HL-60/S4 treated with retinoic acid at 250 ng/mL for 4 days and 3 days (cell line): ENCODE measurements at regions not wholly inside any gene's neighbourhood (a gene's known extent, or its start where the extent isn't known, plus 50 kb on each side); places are given as distances from the start of the nearest gene placed in this dataset.
"Not testable (repeated sequence)": the region's sequence is repeated elsewhere in the genome, so short reads cannot be mapped to it uniquely, and the experiment has no call there.

Experiments
- in situ Hi-C: fragments of 300-500 bp; cut with MboI; formaldehyde crosslinking; loops from 2 replicates; pipeline ENCODE4 v1.7.0; 2022; ENCODE audit warnings: low sequenced_read_pairs

DNA sequence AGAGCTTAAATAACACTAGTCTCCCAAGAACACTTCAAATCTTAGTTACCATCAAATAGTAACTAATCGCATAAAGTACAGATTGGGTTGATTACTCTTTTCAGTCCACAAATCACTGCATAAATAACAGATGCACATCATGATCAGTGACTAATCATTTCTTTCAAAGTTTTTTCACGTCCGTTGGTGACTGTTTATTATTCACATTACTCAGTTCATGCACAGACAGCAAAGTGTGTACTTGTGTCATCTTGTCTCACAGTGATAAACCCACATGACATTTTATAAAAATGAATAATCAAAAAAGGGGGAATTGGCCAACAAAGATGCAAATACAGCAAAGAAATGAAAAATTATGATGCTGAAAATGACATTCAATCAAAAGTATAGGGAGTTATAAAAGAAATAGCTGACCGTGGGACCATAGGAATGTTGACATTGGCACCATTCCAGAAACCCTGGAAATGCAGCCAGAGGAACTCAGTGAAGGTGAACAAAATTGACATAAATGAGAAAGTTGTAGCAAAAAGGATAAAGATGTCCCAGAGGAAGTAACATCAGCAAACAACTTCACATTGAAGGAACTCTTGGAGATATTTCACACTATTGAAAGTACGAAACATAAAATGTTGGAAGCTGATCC is 161.5 kb downstream of the SOX3 start:
- in situ Hi-C loops: no loop called here

GRCh38 chrX:140342410-140342809 is 162.5 kb downstream of the SOX3 start:
- in situ Hi-C loops: no loop called here

- in situ Hi-C loops: no loop called here
Observed at GRCh38 chrX:140337263-140337662, 167.6 kb downstream of the SOX3 start.

DNA sequence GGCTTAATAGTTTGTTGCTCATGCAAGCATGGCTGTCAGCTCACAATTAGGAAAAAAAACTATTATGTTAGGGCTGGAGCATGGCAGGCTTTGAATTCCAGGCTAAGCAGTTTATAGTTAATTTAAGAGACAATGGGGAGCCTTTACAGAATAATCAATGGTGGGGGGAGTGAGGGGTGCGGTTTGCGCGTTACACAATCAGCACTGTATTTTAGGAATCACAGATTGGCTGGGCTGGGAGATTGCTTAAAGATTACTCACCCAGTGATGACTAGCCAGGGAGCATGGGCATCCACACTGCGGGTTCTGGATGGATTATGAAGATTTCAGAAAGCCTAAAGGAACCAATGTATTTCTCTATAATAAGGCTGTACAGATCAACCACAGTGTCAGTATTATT is 186.6 kb downstream of the SOX3 start:
- in situ Hi-C loops: no loop called here

GRCh38 chrX:140317462-140317861 is 187.4 kb downstream of the SOX3 start:
- in situ Hi-C loops: no loop called here

GRCh38 chrX:140298960-140299825 is 205.7 kb downstream of the SOX3 start:
- in situ Hi-C loops: no loop called here

DNA sequence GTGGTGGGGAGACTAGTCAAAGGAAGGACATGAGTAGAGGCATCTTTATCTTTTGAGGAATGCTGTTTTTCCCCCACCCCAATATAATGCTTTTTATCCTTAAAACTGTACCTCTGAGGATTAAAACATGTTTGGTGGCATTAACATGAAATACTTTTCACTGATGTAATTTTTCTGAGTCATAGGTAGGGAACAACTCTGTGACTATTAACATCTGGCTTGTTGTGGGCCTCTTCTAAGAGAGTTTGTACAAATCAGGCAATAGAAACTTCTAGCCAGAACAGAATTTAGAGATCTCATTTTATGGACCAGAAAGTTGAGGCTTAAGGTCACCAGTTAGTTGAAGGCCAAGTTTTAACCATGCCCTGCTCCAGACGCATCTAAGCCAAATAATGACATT is 207.6 kb downstream of the SOX3 start:
- in situ Hi-C loops: no loop called here

DNA sequence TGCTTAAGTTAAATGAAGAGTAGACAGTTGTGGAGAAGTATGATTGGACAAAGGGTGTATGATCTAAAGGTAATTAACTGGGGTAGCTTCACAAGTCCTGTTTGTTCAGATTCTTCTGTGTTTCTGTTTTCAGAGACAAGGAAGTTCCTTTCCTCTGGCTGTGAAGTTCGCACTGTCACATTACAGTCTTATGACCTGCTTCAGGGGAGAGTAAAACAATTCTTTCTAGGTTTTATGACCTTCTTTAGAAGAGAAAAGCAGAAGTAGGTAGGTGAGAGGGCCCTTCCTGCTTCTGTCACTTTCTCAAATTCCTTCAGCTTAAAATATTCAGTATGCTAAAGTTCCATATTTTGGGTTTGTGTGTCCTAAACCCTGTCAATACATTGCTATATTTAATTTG is 211.9 kb downstream of the SOX3 start:
- in situ Hi-C loops: no loop called here

DNA sequence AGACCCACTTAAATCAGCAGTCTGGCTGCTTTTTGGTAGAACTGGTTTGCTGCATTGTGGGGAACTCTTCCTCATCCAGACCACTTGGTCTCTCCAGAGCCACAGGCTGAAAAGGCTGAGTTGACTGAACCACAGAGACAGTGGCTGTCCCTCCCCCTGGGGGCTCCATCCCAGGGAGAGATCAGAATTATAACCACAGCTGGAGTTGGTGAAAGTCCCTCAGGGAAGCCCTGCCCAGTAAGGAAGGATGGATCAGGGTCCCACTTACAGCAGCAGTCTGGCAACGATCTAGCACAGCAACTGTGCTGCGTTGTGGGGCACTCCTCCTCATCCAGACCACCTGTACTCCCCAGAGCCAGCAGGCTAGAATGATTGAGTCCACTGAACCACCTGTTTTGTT is 212.7 kb downstream of the SOX3 start:
- in situ Hi-C loops: no loop called here

GRCh38 chrX:140274811-140275525 is 229.9 kb downstream of the SOX3 start:
- in situ Hi-C loops: no loop called here

DNA sequence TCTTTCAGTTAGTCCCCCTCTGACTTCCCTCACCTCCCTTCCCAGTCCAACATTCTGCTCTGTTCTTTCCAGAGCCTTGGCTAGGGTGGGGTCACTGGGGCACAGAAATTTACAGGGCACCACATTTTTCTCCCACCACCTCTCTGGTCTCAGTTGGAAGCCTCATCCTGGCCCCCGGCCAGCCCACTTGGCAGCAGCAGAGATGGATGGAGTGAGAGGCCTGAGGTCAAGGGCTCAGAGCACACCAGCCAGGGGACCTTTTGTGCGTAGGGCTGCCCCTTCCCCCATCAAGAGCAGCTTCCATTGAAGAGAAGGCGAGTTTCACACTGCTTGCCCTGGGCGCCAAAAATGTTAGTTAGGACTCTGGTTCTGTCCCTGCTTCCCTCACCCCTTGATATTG is 230.9 kb downstream of the SOX3 start:
- in situ Hi-C loops: no loop called here

DNA sequence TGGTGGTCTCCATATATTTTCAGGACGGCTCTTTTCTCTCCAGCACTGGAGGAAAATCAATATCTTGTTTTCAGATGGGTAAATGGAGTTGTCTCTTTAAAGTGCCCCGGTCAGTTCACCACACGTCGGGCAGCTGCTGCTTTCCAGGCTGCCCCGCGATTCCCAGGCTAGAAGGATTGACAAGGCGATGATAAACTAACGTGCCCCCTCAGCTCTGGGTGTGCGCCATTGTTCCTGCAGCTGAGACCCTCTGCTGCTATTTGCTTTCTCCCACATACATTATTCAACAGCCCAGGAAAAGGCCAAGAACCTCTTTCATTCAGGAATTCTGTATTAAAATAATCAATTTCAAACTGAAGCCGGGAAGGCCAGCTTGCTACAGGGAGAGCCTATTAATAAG is 254.5 kb downstream of the SOX3 start:
- in situ Hi-C loops: no loop called here

DNA sequence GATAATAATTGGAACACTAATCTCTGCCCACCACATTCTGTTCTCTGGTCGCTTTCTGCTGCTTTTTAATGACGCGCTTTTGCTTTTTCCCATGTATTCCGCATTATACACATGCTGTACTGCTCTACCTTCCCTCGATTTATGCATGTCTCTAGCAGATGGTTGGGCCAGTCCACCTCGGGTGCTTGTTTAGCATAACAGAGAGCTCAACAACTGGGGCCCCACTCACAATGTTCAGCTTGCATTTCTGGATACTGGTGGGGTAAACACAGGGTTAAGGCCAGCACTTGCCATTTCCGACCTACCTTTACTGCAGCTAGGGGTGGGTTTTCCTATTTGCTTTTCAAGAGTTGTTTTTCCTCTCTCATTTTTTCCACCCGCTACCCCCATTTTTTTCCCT is 255.8 kb downstream of the SOX3 start:
- in situ Hi-C loops: no loop called here

DNA sequence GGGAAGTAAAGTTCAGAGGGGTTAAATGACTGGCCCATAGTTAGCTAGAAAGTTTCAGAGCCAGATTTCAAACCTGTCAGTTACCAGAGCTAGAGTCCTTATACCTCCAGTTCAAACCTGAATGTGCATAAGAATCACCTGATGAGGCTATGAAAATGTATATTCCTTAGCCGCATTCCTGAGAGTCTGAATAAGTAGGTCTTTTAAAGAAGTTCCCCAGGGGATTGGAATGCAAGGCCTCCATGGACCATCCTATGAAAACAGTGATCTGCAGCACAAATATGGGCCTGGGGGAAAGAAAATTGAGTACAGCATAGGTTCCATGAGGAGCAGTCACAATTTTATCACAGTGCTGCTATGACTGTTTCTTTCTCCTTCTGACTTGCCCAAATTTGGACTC is 263.9 kb upstream of the CXorf66 start:
- in situ Hi-C loops: no loop called here

DNA sequence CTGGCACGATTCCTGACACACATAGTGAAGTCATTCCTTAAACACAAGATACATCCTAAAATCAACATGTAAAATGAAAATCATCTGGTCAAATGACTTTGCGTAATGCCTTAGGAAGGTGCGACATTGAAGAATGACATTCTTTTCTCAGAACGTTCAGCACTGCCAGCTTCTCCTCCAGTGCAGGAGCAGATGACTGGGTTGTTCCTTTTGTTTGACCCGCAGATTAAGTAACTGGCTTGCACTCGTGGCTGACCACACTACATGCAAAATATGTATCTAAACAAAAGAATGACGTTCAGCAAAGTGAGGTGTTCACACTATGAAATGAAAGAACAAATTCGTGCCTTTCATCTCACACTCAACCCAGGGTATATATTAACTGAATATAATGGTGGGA is 260.7 kb upstream of the CXorf66 start:
- in situ Hi-C loops: not testable (repeated sequence)

GRCh38 chrX:140215894-140216293 is 250.6 kb upstream of the CXorf66 start:
- in situ Hi-C loops: not testable (repeated sequence)

GRCh38 chrX:140214518-140214917 is 249.2 kb upstream of the CXorf66 start:
- in situ Hi-C loops: not testable (repeated sequence)

DNA sequence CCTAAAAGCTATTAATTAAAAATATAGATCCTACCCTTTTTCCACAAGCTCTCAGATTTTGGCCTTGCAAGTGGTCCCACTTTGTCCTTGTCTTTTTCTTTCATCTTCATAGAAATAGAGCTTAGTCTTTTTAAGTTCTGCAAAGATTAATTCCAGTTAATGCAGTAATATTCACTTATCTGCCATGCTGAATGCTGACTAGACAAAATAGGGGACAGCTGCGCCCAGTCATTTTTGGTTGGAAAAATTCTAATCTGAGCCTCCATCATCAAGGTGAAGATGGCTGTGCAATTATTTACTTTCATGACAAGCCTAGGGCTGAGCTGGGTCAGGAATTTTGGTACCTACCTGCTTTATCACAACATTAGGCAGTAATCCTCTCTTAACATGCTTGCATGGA is 241.3 kb upstream of the CXorf66 start:
- in situ Hi-C loops: no loop called here

- in situ Hi-C loops: no loop called here
Observed at GRCh38 chrX:140190441-140191108, 225.3 kb upstream of the CXorf66 start.

DNA sequence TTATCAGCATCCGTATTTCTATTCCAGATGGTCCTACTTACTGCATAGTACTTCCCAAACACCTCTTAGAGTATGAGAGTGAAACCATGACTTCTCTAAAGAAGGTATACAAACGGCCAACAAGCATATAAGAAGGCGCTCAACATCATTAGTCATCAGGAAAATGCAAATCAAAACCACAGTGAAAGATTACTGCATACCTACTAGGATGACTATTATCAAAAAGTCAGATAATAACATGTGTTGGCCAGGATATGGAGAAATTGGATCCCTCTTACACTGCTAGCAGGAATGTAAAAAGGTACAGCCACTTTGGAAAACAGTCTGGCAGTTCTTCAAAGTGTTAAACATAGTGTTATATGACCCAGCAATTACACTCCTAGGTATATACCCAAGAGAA is 215.3 kb upstream of the CXorf66 start:
- in situ Hi-C loops: no loop called here

DNA sequence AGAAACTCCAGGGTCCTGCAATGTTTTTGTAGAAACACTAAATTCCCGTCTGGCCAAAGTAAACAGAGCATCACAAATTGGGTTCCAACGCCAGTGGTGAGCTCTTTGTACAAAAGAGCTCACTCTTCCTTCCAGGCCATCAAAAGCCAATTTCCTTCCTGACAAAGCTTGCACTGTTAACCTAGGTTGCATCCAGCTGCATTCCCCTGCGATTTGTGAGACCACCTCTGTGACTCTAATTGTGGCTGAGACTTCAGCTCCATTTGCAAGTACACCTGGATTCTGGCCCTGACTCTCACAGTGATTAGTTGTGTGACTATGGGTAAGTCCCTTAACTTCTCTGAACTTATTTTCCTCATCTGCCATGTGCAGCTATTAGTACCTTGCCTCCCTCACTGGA is 212.5 kb upstream of the CXorf66 start:
- in situ Hi-C loops: no loop called here
